ENCODE measurements at regions not wholly inside any gene's neighbourhood (a gene's known extent, or its start where the extent isn't known, plus 50 kb on each side); places are given as distances from the start of the nearest gene placed in this dataset.

- FAIRE-seq: no peak
Measured at GRCh38 chr22:19625331-19626041, 88.8 kb upstream of the SEPTIN5 start.

DNA sequence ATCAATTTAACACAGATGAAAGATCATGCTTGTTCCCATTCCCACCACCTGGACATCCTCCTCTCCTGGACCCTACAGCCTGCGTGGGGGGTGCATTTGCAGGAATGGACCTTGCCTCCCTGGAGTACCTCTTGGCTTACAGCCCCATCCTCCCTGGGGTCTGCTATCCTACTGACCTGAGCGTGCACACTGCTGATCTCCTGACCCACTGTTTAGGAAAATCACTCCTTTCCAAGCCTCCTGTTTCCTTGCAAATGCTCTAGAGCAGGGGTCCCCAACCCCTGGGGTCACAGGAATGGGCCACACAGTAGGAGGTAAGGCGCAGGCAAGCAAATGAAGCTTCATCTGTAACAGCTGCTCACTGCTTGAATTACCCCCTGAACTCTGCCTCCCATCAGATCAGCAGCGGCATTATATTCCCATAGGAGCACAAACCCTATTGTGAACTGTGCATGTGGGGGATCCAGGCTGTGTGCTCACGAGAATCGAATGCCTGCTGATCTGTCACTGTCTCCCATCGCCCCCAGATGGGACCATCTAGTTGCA lies 88.2 kb upstream of the SEPTIN5 start:
- no peak for FAIRE-seq

GRCh38 chr22:19626666-19627065 lies 87.6 kb upstream of the SEPTIN5 start:
- no peak for FAIRE-seq

- no peak for FAIRE-seq
Measured at GRCh38 chr22:19628038-19628776, 86.1 kb upstream of the SEPTIN5 start.

GRCh38 chr22:19629331-19629719 lies 85.0 kb upstream of the SEPTIN5 start:
- FAIRE-seq: no peak

GRCh38 chr22:19629720-19630419 lies 84.4 kb upstream of the SEPTIN5 start:
- peak; percentile 21 for FAIRE-seq

DNA sequence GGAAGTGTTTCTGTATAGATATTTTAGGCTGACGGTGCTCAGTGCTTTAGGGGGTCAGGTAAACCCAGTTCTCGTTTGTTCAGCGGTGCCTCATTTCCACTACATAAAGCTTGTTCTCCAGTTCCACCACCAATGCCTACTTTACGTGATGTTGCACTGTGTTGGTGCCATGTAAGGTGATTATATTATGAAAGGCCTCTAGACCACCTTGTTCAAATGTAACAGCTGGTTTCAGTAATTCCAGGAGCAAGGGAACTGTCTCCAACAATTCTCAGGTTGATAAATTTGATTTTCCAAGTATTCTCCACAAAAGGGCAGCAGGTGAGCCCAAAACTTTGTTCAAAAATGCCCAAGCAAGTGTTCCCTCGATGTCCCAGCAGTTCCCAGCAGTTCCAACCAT lies 83.7 kb upstream of the SEPTIN5 start:
- FAIRE-seq: no peak

DNA sequence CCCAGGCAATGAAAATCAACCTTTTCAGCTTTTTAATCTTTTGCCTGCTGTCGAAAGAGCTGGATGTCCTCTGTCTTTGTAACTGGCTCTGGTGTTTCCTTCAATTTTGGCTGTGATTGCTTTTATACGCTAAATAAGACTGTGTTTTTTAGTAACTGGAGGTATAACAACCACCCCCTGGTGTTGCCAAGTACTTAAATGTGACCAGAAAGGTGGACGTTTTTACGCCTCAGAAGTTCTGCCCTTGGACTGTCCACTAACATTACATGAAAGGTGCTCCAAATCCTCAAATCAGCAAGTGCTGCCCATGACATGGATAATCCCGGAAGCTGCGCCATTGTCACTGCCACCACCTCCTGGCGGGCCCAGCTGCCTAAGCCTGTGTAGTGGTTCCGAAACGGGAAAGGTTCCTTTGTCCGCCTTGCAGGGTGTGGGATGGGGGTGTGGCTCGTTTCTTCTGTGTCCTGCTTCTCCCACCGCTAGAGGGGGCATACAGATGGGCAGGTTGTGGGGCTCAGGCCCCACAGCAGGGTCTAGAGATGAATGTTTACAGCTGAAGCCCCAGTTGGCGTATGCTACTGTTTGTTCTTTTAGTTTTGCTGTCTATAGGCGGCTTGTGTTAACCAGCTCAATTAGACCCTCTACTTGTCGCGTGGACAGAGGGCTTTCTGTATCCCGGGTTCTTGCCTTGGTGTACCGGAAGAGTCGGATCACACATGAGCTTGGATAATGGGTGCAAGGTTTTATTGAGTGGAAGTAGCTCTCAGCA lies 82.2 kb upstream of the SEPTIN5 start:
- FAIRE-seq: no peak

GRCh38 chr22:19632668-19633148 lies 81.6 kb upstream of the SEPTIN5 start:
- no peak for FAIRE-seq

- FAIRE-seq: no peak
Measured at GRCh38 chr22:19634226-19634975, 79.9 kb upstream of the SEPTIN5 start.

- no peak for FAIRE-seq
Measured at GRCh38 chr22:19635644-19636043, 78.7 kb upstream of the SEPTIN5 start.

DNA sequence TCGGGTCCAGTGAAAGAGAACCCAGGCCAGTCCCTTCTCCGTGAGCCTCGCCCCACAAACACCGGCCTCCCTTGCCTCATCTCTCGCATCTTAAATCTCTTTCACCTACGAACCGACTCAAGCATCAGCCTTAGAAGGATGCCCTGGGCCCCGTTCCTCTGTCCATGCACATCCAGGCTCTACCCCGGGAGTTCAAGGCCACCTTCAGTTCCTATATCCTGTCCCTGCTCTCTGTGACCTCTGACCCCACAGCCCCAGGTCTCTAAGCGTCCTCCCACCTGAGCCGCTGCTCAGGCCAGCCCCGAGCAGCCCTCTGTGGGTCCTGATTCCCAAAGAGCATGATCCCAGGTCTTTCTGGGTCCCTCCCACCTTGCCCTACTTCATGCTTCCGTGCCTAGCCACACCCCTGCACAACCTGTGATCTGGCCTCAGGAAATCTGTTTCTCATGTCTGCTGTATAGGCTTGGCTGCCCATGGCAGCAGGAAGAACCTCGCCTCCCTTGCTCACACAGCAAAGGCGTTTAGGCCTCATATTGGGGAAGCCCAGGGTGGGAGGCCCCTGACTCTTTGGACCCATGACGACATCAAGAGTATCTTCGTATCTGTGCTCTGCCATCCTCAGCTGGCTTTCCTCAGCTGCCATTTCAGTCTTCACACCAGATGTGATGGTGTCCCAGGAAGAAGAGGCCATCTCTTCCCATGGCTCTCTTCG lies 77.5 kb upstream of the SEPTIN5 start:
- no peak for FAIRE-seq

- FAIRE-seq: no peak
Measured at GRCh38 chr22:19637408-19638281, 76.7 kb upstream of the SEPTIN5 start.

GRCh38 chr22:19638282-19639015 lies 75.9 kb upstream of the SEPTIN5 start:
- FAIRE-seq: no peak

DNA sequence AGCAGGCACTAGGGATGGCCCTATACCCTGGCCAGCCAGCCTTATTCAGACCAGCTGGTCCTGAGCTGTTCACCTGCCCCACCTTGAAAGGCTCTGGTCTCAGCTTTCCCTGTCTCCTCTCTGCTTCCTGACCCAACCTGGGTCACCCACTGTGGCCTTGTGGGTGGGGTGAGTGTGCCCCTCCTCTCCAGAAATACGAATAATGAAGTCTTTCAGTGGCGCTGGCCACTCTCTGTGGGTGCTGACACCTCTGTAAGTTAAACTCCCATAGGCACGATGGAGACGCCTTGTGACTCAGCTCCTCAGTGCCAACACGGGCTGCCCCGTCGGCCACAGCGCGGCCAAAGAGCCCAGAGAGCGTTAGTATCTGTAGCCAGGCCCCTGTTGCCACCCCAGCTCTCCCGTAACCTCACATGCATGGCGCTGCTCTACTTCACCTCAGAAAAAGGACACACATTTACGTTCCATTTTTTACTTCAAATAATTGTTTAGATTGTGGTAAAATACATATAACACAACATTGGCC lies 74.6 kb upstream of the SEPTIN5 start:
- FAIRE-seq: no peak

GRCh38 chr22:19640306-19640705 lies 74.0 kb upstream of the SEPTIN5 start:
- no peak for FAIRE-seq

DNA sequence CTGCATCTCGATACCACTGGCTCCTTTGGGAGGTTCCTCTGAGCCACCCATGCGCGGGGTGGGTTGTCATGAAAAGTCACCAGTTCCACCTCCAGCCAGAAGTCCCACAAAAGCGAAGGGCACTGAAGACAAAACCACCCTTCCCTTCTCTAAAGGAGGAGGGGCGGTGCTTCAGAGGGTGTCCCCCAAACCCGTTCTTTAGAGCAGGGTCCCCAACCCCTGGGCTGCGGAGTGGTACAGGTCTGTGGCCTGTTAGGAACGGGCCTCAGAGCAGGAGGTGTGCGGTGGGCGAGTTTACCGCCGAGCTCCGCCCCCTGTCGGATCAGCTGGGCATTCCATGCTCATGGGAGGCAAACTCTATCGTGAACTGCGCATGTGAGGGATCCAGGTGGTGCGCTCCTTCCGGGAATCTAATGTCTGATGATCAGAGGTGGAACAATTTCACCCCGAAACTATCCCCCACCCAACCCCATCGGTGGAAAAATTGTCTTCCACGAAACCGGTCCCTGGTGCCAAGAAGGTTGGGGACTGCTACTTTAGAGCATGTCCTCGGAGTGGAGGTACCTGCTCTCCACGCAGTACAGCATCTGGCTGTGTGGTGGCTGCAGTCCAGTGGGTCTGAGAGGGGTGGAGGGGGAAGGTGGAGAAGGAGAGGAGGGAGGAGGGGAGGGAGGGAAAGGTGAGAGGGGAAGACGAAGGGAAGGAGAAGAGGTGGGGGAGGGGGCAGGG lies 72.9 kb upstream of the SEPTIN5 start:
- FAIRE-seq: no peak

- FAIRE-seq: no peak
Measured at GRCh38 chr22:19641983-19642451, 72.3 kb upstream of the SEPTIN5 start.

Measured in endometrium (tissue), 2 donors.